Body of pancreas (tissue), 4 donors: ENCODE measurements at regions not wholly inside any gene's neighbourhood (a gene's known extent, or its start where the extent isn't known, plus 50 kb on each side); places are given as distances from the start of the nearest gene placed in this dataset.

ENCODE experiments used
- ATAC-seq: fragments of 150-250 bp; one replicate; pipeline ENCODE4 v1.9.1; 2016
- DNase-seq, 4 donors: peaks; one replicate each; pipeline ENCODE4 v3.0.0-alpha.2; 2019
- H3K27ac ChIP-seq, 4 donors: fragments of 200-600 bp; sonication (generic); 1 replicate in 3 of 4; 2 replicates in 1 of 4; pipeline versions ENCODE4 v1.5.1 to v1.6.1; 2016 to 2019; ENCODE audit warnings: mild to moderate bottlenecking in 1 of 4, mixed read lengths in 1 of 4, moderate library complexity in 1 of 4
- H3K27me3 ChIP-seq, 2 donors: fragments of 200-600 bp; sonication (generic); one replicate each; pipeline ENCODE4 v1.6.0; 2016; ENCODE audit warnings: mild to moderate bottlenecking in 1 of 2
- H3K36me3 ChIP-seq, 2 donors: fragments of 200-600 bp; sonication (generic); replicated peaks in 1 of 2; 2 replicates each; pipeline ENCODE4 v1.5.1; 2016; ENCODE audit warnings: low read depth in 2 of 2; ENCODE audit not compliant: insufficient read depth in 1 of 2
- H3K4me1 ChIP-seq: fragments of 200-600 bp; sonication (generic); one replicate; pipeline ENCODE4 v1.6.0; 2016
- H3K4me3 ChIP-seq, 2 donors: fragments of 200-600 bp; sonication (generic); 1 replicate in 1 of 2; 2 replicates in 1 of 2; pipeline ENCODE4 v1.5.1; 2016 to 2019
- H3K9me3 ChIP-seq, 3 donors: fragments of 200-600 bp; sonication (generic); 1 replicate in 2 of 3; 2 replicates in 1 of 3; pipeline ENCODE4 v1.5.1; 2016
- POLR2A ChIP-seq, 3 donors: fragments of 450-650 bp; IDR thresholded peaks; one replicate each; pipeline ENCODE4 v1.6.1; 2016; ENCODE audit warnings: antibody characterized with exemption in 3 of 3, mild to moderate bottlenecking in 2 of 3
- WGBS, 2 donors: methylation state at CpG; one replicate each; pipeline ENCODE4 v1.1.5; 2017; 5-methylcytosine and 5-hydroxymethylcytosine counted together
- intact Hi-C: fragments of 100-400 bp; cut with DNase I; formaldehyde crosslinking; loops from one replicate; pipeline ENCODE4 v1.15.1; 2023
- TF ChIP-seq, protein P1 (sequence below), 7 experiments: fragments of 450-650 bp in 4 of 7; fragments of 200-600 bp in 3 of 7; sonication (generic) in 3 of 7; IDR thresholded peaks; one replicate each; pipeline ENCODE4 v1.5.1; 2016 to 2019; ENCODE audit warnings: antibody characterized with exemption in 7 of 7

DNA sequence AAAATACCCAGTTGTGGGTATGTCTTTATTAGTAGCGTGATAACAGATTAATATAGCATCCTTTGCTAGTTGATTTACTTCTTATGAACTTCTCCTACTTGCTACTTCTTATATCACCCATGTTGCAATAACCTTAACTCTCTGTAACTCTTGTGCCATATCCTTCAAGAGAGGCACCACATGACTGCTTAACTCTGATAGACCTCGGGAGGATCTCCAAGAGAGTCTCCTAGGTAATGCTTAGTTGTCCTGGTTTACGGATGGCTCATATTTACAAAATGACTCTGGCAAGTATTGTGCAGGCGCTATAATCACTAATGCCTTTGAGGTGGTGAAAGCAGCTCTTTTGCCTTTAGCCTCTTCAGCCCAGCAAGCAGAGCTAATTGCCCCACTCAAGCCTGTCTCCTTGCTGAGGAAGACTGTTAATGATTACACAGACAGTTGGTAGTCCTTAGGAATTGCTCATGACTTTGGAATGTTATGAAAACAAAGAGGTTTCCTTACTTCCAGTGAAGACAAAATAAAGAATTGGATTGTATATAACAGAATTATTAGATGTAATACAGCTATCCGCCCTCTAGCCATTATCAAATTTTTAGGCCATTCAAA lies 1305.8 kb downstream of the PCDH7 start:
- intact Hi-C loops, result no loop called here
- DNase-seq, result no peak
- Histone ChIP-seq H3K27ac (no peak overlapping the region), H3K4me3 (no peak overlapping the region), H3K4me1 (no peaks in the 10 kb centered on the region), H3K27me3 (no peaks in the 10 kb centered on the region), H3K36me3 (no peaks in the 10 kb centered on the region), H3K9me3 (no peaks in the 10 kb centered on the region)
- no peak for ATAC-seq
- TF ChIP-seq POLR2A (IDR thresholded peaks at IDR 0.05), result no peak
- TF ChIP-seq, protein P1, sequence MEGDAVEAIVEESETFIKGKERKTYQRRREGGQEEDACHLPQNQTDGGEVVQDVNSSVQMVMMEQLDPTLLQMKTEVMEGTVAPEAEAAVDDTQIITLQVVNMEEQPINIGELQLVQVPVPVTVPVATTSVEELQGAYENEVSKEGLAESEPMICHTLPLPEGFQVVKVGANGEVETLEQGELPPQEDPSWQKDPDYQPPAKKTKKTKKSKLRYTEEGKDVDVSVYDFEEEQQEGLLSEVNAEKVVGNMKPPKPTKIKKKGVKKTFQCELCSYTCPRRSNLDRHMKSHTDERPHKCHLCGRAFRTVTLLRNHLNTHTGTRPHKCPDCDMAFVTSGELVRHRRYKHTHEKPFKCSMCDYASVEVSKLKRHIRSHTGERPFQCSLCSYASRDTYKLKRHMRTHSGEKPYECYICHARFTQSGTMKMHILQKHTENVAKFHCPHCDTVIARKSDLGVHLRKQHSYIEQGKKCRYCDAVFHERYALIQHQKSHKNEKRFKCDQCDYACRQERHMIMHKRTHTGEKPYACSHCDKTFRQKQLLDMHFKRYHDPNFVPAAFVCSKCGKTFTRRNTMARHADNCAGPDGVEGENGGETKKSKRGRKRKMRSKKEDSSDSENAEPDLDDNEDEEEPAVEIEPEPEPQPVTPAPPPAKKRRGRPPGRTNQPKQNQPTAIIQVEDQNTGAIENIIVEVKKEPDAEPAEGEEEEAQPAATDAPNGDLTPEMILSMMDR (IDR thresholded peaks at IDR 0.05), result no peak
- WGBS, 2 donors, result 51 to 71% methylated on average over 5 of the region's 5 CpGs

DNA sequence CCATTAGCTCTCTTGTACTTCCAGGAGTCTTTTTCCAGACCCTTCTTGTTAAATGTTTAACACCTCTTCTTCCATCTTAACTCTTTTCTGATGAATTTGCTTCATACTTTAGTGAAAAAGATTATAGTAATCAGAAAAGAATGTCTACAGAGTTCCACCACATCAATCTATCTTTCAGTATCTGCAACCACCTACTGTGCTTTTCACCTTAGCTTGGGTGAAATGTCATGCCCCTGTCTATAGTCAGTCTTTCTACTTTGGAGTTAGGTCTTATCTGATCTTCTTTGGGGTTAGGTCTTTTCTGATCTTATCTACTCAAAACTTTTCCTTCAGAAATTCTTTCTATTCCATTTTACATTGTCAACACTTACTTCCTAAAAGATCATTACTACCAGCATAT lies 1310.2 kb downstream of the PCDH7 start:
- Histone ChIP-seq H3K36me3 (no peaks in the 10 kb centered on the region), H3K4me1 (no peaks in the 10 kb centered on the region), H3K9me3 (no peaks in the 10 kb centered on the region), H3K27ac (no peak overlapping the region), H3K27me3 (no peaks in the 10 kb centered on the region), H3K4me3 (no peak overlapping the region)
- DNase-seq (no peak), ATAC-seq (no peak)
- TF ChIP-seq, protein P1 (IDR thresholded peaks at IDR 0.05), result no peak
- TF ChIP-seq POLR2A (IDR thresholded peaks at IDR 0.05), result no peak
- intact Hi-C loops, result no loop called here

DNA sequence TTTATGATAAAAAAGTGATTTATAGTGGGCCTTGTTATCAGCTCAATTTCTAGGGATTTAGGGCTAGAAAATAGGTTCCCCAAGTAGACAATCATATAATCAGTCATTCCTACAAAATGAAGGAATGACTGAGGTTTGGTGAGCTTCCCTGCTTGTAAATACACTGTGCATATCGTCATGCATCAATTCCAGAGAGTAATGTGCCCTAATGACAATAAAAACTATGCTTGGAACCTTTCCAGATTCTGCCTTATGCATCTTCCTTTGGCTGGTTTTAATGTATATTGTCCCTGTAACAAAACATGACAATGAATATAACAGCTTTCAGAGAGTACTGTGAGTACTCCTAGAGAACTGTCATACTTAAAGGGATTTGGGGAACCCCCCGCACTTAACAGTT lies 1310.9 kb downstream of the PCDH7 start:
- TF ChIP-seq, protein P1 (IDR thresholded peaks at IDR 0.05), result no peak
- TF ChIP-seq POLR2A (IDR thresholded peaks at IDR 0.05), result no peak
- 68% methylated on average over 2 of the region's 2 CpGs for WGBS, 2 donors
- H3K4me3 ChIP-seq, result no peak overlapping the region
- DNase-seq (no peak), ATAC-seq (no peak)
- H3K4me1 ChIP-seq, result no peaks in the 10 kb centered on the region
- H3K9me3 ChIP-seq, result no peaks in the 10 kb centered on the region
- no peaks in the 10 kb centered on the region for H3K36me3 ChIP-seq
- intact Hi-C loops, result no loop called here
- H3K27ac ChIP-seq, result no peak overlapping the region
- no peaks in the 10 kb centered on the region for H3K27me3 ChIP-seq

DNA sequence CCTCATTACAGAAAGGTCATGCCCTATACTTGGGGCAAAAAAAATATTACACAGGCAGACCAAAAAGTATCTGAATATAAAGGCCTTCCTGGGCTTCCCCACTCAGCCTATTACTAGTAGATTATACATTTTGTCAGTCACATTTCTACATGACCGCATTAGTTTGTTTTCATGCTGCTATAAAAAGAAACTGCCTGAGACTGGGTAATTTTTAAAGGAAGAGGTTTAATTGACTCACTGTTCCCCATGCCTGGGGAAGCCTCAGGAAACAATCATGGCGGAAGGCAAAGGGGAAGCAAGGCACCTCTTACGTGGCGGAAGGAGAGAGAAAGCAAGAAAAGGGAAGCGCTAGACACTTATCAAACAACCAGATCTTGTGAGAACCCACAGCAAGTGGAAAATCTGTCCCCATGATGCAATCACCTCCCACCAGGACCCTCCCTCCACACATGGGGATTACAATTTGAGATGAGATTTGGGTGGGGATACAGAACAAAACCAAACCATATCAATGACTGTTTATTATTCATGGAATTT lies 1312.0 kb downstream of the PCDH7 start:
- 77 to 85% methylated on average over 5 of the region's 5 CpGs for WGBS, 2 donors
- DNase-seq (no peak), ATAC-seq (no peak)
- intact Hi-C loops, result no loop called here
- H3K4me1 ChIP-seq, result no peaks in the 10 kb centered on the region
- H3K27ac ChIP-seq, result no peak overlapping the region
- H3K9me3 ChIP-seq, result no peaks in the 10 kb centered on the region
- no peak overlapping the region for H3K4me3 ChIP-seq
- no peaks in the 10 kb centered on the region for H3K36me3 ChIP-seq
- H3K27me3 ChIP-seq, result no peaks in the 10 kb centered on the region
- TF ChIP-seq, protein P1 (IDR thresholded peaks at IDR 0.05), result no peak
- TF ChIP-seq POLR2A (IDR thresholded peaks at IDR 0.05), result no peak

DNA sequence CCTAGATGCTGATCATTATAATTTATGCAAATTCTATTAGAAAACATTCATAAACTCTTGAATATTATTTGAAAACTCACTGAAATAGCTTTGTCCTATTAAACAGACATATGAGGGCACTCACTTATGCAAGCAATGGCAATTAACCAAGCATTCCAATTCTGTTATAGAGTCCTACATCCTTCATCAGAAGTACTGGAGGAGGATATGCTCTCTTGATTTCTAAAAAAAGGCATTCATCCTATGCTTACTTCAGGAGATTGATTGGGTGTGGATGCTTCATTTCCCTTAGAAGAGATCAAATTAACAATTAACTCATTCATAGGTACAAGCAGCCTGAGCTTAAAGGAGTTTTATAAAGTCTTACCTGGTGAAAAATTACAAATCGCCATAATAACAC lies 1317.2 kb downstream of the PCDH7 start:
- Histone ChIP-seq H3K27ac (no peak overlapping the region), H3K36me3 (no peaks in the 10 kb centered on the region), H3K27me3 (no peaks in the 10 kb centered on the region), H3K4me3 (no peak overlapping the region), H3K4me1 (no peaks in the 10 kb centered on the region), H3K9me3 (no peaks in the 10 kb centered on the region)
- TF ChIP-seq POLR2A (IDR thresholded peaks at IDR 0.05), result no peak
- TF ChIP-seq, protein P1 (IDR thresholded peaks at IDR 0.05), result no peak
- DNase-seq, result no peak
- intact Hi-C loops, result no loop called here
- ATAC-seq, result no peak
- WGBS, 2 donors, result 29 to 59% methylated on average over 1 of the region's 1 CpG
